ENCODE measurements at regions not wholly inside any gene's neighbourhood (a gene's known extent, or its start where the extent isn't known, plus 50 kb on each side); places are given as distances from the start of the nearest gene placed in this dataset.

GRCh38 chr2:784753-785152, 107.5 kb upstream of the TMEM18 start:
- Mint-ChIP-seq H3K4me1 (peaks cover 3% of the 10 kb centered on the region), H3K36me3 (ENCODE audit: low read depth) (no peaks in the 10 kb centered on the region), H3K27me3 (no peaks in the 10 kb centered on the region), H3K27ac (no peak overlapping the region), H3K4me3 (no peak overlapping the region), H3K9me3 (peaks cover 3% of the 10 kb centered on the region)
- no peak for ATAC-seq (replicated peaks)

- Mint-ChIP-seq H3K27me3 (no peaks in the 10 kb centered on the region), H3K9me3 (no peaks in the 10 kb centered on the region), H3K4me3 (no peak overlapping the region), H3K36me3 (ENCODE audit: low read depth) (no peaks in the 10 kb centered on the region), H3K27ac (no peak overlapping the region), H3K4me1 (no peaks in the 10 kb centered on the region)
- ATAC-seq (replicated peaks), result no peak
Measured at GRCh38 chr2:780581-780980, 103.4 kb upstream of the TMEM18 start.

DNA sequence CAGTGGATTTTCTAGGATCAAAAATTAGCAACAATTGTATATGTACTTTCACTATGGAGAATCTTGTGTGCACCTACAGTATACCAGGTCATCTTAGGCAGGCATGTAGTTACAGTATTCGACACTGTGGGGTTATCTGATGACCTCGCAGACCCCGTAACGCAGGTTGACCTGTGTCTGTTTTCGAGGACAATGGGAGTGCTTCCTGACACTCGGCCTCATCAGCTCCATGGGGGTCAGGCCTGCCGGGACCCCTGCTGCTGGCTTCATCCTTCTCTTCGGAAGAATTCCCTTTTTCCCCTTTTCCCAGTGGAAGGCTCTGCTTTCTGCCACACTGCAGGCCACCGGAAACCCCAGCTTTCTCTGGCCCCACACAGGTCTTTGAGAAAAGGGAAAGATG, 102.8 kb upstream of the TMEM18 start:
- ATAC-seq (replicated peaks), result no peak
- H3K9me3 Mint-ChIP-seq, result no peaks in the 10 kb centered on the region
- no peaks in the 10 kb centered on the region for H3K36me3 Mint-ChIP-seq (ENCODE audit: low read depth)
- H3K27me3 Mint-ChIP-seq, result no peaks in the 10 kb centered on the region
- no peak overlapping the region for H3K27ac Mint-ChIP-seq
- H3K4me3 Mint-ChIP-seq, result no peak overlapping the region
- H3K4me1 Mint-ChIP-seq, result no peaks in the 10 kb centered on the region

GRCh38 chr2:778731-779350, 101.6 kb upstream of the TMEM18 start:
- no peak overlapping the region for H3K4me3 Mint-ChIP-seq
- H3K4me1 Mint-ChIP-seq, result no peaks in the 10 kb centered on the region
- H3K27ac Mint-ChIP-seq, result no peak overlapping the region
- no peaks in the 10 kb centered on the region for H3K36me3 Mint-ChIP-seq (ENCODE audit: low read depth)
- ATAC-seq (replicated peaks), result no peak
- peaks cover 4% of the 10 kb centered on the region for H3K27me3 Mint-ChIP-seq
- no peaks in the 10 kb centered on the region for H3K9me3 Mint-ChIP-seq

DNA sequence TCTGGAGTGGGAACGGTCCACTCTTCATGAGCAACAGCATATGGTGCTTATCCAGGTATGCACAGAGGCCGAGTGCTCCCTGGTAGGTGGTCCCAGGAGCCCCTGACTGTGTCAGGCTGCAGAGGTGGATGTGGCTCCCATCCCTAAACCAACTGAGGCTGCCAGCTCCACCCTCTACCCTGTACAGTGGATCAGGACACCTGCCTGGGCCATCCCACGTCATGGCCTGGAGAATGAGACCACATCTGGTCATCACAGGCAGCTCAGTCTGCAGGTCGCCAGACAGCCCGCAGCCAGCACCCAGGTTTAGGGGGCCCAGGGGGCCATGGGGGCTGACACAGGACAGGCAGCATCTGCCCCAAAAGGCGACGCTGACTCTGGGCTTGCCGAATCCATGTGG, 100.3 kb upstream of the TMEM18 start:
- Mint-ChIP-seq H3K4me3 (no peak overlapping the region), H3K4me1 (no peaks in the 10 kb centered on the region), H3K27ac (no peak overlapping the region), H3K9me3 (no peaks in the 10 kb centered on the region), H3K27me3 (peaks cover 4% of the 10 kb centered on the region), H3K36me3 (ENCODE audit: low read depth) (no peaks in the 10 kb centered on the region)
- no peak for ATAC-seq (replicated peaks)

GRCh38 chr2:777051-777450, 99.8 kb upstream of the TMEM18 start:
- H3K27ac Mint-ChIP-seq, result no peak overlapping the region
- no peaks in the 10 kb centered on the region for H3K9me3 Mint-ChIP-seq
- H3K4me1 Mint-ChIP-seq, result no peaks in the 10 kb centered on the region
- H3K4me3 Mint-ChIP-seq, result no peak overlapping the region
- no peak for ATAC-seq (replicated peaks)
- H3K27me3 Mint-ChIP-seq, result peaks cover 4% of the 10 kb centered on the region
- H3K36me3 Mint-ChIP-seq (ENCODE audit: low read depth), result no peaks in the 10 kb centered on the region

GRCh38 chr2:776487-776886, 99.3 kb upstream of the TMEM18 start:
- peaks cover 4% of the 10 kb centered on the region for H3K27me3 Mint-ChIP-seq
- no peak for ATAC-seq (replicated peaks)
- H3K36me3 Mint-ChIP-seq (ENCODE audit: low read depth), result no peaks in the 10 kb centered on the region
- H3K27ac Mint-ChIP-seq, result no peak overlapping the region
- no peak overlapping the region for H3K4me3 Mint-ChIP-seq
- no peaks in the 10 kb centered on the region for H3K9me3 Mint-ChIP-seq
- no peaks in the 10 kb centered on the region for H3K4me1 Mint-ChIP-seq

- H3K4me3 Mint-ChIP-seq, result no peak overlapping the region
- H3K36me3 Mint-ChIP-seq (ENCODE audit: low read depth), result no peaks in the 10 kb centered on the region
- no peak for ATAC-seq (replicated peaks)
- no peaks in the 10 kb centered on the region for H3K9me3 Mint-ChIP-seq
- no peaks in the 10 kb centered on the region for H3K4me1 Mint-ChIP-seq
- no peak overlapping the region for H3K27ac Mint-ChIP-seq
- H3K27me3 Mint-ChIP-seq, result peaks cover 4% of the 10 kb centered on the region
Measured at GRCh38 chr2:776038-776437, 98.8 kb upstream of the TMEM18 start.

DNA sequence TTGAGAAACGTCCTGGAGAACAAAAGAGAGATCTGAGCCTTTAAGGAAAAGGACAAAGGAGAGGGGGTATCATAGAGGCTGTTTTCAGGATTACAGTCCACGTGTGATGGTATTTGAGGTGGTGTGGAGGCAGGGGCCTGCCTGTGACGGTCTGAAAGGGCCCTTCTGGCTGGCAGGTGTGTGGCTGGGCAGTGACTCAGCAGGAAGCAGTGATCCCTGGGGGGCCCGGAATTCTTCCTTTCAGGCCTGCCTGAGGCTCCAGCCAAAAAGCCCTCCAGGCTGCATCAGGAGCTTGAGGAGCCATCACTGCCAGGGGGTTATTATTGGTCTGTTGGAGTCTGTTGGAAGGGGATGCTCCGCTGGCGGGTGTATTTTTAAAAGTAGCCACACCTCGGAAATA, 97.2 kb upstream of the TMEM18 start:
- ATAC-seq (replicated peaks), result no peak
- Mint-ChIP-seq H3K27me3 (peaks cover 4% of the 10 kb centered on the region), H3K27ac (peak overlapping the region; percentile 19)

DNA sequence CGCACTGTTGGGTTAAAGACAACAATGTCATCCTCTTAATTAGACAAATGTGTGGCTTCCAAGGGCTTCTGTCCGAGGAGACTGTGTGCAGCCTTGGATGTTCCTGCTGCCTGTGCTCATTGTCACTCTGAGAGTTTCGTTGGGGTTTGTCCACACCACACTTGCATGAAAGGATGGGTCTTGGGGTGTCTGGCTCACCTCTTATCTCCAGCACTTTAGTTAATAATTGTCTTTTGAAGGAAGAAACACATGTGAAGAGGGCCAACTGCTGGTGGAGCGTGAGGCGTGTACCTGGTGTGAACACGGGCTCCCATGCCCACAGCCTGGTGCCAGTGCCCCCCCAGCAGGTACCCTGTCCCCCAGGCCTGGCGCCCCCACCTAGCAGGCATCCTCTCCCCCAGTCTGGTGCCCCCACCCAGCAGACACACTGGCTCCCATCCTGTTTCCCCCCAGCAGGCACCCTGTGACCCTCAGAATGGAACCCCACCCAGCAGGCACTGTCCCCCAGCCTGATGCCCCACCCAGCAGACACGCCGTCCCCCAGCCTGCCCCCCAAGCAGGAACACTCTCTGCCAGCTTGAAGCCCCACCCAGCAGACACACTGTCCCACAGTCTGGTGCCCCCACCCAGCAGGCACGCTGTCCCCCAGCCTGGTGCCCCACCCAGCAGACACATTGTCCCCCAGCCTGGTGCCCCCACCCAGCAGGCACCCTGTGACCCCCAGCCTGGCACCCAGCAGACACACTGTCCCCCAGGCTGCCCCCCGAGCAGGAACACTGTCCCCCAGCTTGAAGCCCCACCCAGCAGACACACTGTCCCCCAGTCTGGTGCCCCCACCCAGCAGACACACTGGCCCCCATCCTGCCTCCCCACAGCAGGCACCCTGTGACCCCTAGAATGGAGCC, 96.3 kb upstream of the TMEM18 start:
- H3K4me1 Mint-ChIP-seq, result peaks cover 6% of the 10 kb centered on the region
- H3K4me3 Mint-ChIP-seq, result no peak overlapping the region
- peaks cover 4% of the 10 kb centered on the region for H3K27me3 Mint-ChIP-seq
- H3K9me3 Mint-ChIP-seq, result peaks cover 3% of the 10 kb centered on the region
- H3K27ac Mint-ChIP-seq, result no peak overlapping the region
- ATAC-seq (replicated peaks), result no peak
- H3K36me3 Mint-ChIP-seq (ENCODE audit: low read depth), result no peaks in the 10 kb centered on the region

More for the DNA sequence above, 97.2 kb upstream of the TMEM18 start:
- Mint-ChIP-seq H3K4me3 (no peak overlapping the region), H3K9me3 (no peaks in the 10 kb centered on the region), H3K4me1 (peaks cover 6% of the 10 kb centered on the region), H3K36me3 (ENCODE audit: low read depth) (no peaks in the 10 kb centered on the region)

- no peak overlapping the region for H3K4me3 Mint-ChIP-seq
- H3K27me3 Mint-ChIP-seq, result peaks cover 4% of the 10 kb centered on the region
Measured at GRCh38 chr2:771538-771937, 94.3 kb upstream of the TMEM18 start.

DNA sequence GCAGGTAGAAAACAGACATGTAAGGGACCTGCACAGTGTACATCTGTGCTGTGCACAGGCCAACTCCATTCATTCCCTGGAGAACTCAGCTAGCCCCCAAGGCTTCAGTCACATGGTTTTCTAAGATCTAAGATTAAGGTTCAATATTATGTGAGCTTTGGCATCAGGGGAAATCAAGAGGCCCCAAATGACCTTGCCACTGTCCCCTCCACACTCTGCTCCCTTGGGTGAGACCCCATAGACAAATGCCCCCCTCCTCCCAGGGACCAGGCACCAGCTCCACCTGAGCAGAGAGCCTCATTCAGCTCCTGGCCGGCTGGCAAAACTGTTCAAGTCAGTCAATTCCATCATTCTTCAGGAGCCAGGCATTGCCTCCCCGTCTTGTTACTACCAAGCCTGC, 93.6 kb upstream of the TMEM18 start:
- H3K36me3 Mint-ChIP-seq (ENCODE audit: low read depth), result no peaks in the 10 kb centered on the region
- peaks cover 12% of the 10 kb centered on the region for H3K4me1 Mint-ChIP-seq
- H3K27me3 Mint-ChIP-seq, result peaks cover 4% of the 10 kb centered on the region

More at GRCh38 chr2:771538-771937, 94.3 kb upstream of the TMEM18 start:
- ATAC-seq (replicated peaks), result no peak
- Mint-ChIP-seq H3K9me3 (peaks cover 3% of the 10 kb centered on the region), H3K4me1 (peaks cover 7% of the 10 kb centered on the region), H3K27ac (no peak overlapping the region), H3K36me3 (ENCODE audit: low read depth) (no peaks in the 10 kb centered on the region)

GRCh38 chr2:769771-770170, 92.6 kb upstream of the TMEM18 start:
- H3K4me1 Mint-ChIP-seq, result peaks cover 12% of the 10 kb centered on the region
- peaks cover 3% of the 10 kb centered on the region for H3K9me3 Mint-ChIP-seq
- H3K36me3 Mint-ChIP-seq (ENCODE audit: low read depth), result no peaks in the 10 kb centered on the region
- no peak overlapping the region for H3K4me3 Mint-ChIP-seq
- ATAC-seq (replicated peaks), result peak; percentile 60
- H3K27me3 Mint-ChIP-seq, result peaks cover 4% of the 10 kb centered on the region
- no peak overlapping the region for H3K27ac Mint-ChIP-seq

More for the DNA sequence above, 93.6 kb upstream of the TMEM18 start:
- ATAC-seq (replicated peaks), result no peak
- Mint-ChIP-seq H3K27ac (no peak overlapping the region), H3K9me3 (peaks cover 3% of the 10 kb centered on the region), H3K4me3 (no peak overlapping the region)

DNA sequence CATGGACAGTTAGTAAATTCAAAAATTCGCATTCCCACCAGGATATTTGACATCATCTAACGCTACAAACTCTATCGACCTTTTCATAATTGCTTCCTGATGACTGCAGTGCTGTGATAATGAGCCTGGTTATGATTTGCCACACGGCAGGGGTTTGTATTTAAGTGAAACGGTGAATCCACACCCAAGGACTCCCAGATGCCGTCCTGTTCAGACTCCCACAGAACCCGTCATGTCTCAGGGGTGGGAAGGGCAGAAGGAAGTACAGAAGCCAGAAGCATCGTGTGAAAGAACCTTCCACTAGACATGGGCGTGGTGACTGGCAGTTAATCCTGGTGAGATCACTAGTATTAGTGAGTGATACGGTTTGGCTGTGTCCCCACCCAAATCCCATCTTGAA, 91.2 kb upstream of the TMEM18 start:
- Mint-ChIP-seq H3K36me3 (ENCODE audit: low read depth) (no peaks in the 10 kb centered on the region), H3K27ac (no peak overlapping the region), H3K4me1 (peaks cover 12% of the 10 kb centered on the region), H3K9me3 (peaks cover 3% of the 10 kb centered on the region), H3K27me3 (no peaks in the 10 kb centered on the region), H3K4me3 (no peak overlapping the region)
- ATAC-seq (replicated peaks), result no peak

- no peak overlapping the region for H3K27ac Mint-ChIP-seq
- H3K4me1 Mint-ChIP-seq, result peaks cover 12% of the 10 kb centered on the region
- no peaks in the 10 kb centered on the region for H3K36me3 Mint-ChIP-seq (ENCODE audit: low read depth)
- H3K4me3 Mint-ChIP-seq, result no peak overlapping the region
- peaks cover 3% of the 10 kb centered on the region for H3K27me3 Mint-ChIP-seq
- ATAC-seq (replicated peaks), result no peak
- peaks cover 3% of the 10 kb centered on the region for H3K9me3 Mint-ChIP-seq
Measured at GRCh38 chr2:767944-768343, 90.7 kb upstream of the TMEM18 start.

Measured in activated T-helper 17 cell treated with anti-CD3 and anti-CD28 coated beads, Interleukin-2, amount 50 U/mL, for 72 hours (primary cell).